DOHH2 (cell line): ENCODE measurements at regions not wholly inside any gene's neighbourhood (a gene's known extent, or its start where the extent isn't known, plus 50 kb on each side); places are given as distances from the start of the nearest gene placed in this dataset.

Source experiments
- CTCF ChIP-seq: fragments of 200-600 bp; sonication (generic); IDR thresholded peaks from one replicate; pipeline ENCODE4 v1.5.1; 2014; ENCODE audit warnings: antibody characterized with exemption, mild to moderate bottlenecking, low read depth, low read length; ENCODE audit not compliant: poor library complexity, severe bottlenecking
- EZH2phosphoT487 ChIP-seq: fragments of 200-600 bp; sonication (generic); IDR thresholded peaks from 2 replicates; pipeline ENCODE4 v1.6.1; 2017; ENCODE audit warnings: borderline replicate concordance, mild to moderate bottlenecking, antibody characterized with exemption, low read length, moderate library complexity, mixed read lengths

- TF ChIP-seq CTCF, result no peak
- no peak for TF ChIP-seq EZH2phosphoT487
These were observed 127.5 kb downstream of the TWIST2 start for GRCh38 chr2:238975408-238975807.
